Activated T-cell treated with anti-CD3 and anti-CD28 coated beads, Interleukin-2, amount 50 U/mL, for 48 hours (primary cell): ENCODE measurements at regions not wholly inside any gene's neighbourhood (a gene's known extent, or its start where the extent isn't known, plus 50 kb on each side); places are given as distances from the start of the nearest gene placed in this dataset.

Source experiments
- DNase-seq, 2 experiments: peaks; one replicate each; pipeline ENCODE4 v3.0.0-alpha.2; 2020

GRCh38 chr2:236693531-236693930 is 123.9 kb downstream of the ACKR3 start:
- no peak for DNase-seq

GRCh38 chr2:236694146-236694888 is 124.7 kb downstream of the ACKR3 start:
- DNase-seq, result no peak

GRCh38 chr2:236696834-236697233 is 127.2 kb downstream of the ACKR3 start:
- DNase-seq, result no peak

- no peak for DNase-seq
These were observed 128.5 kb downstream of the ACKR3 start for GRCh38 chr2:236698016-236698627.

- no peak for DNase-seq
These were observed 131.1 kb downstream of the ACKR3 start for GRCh38 chr2:236700703-236701102.

- no peak for DNase-seq
These were observed 133.2 kb downstream of the ACKR3 start for GRCh38 chr2:236702657-236703372.

- DNase-seq, result no peak
These were observed 133.7 kb downstream of the ACKR3 start for GRCh38 chr2:236703373-236703709.

GRCh38 chr2:236703906-236704305 is 134.3 kb downstream of the ACKR3 start:
- no peak for DNase-seq

GRCh38 chr2:236704887-236705286 is 135.3 kb downstream of the ACKR3 start:
- no peak for DNase-seq

- DNase-seq, result no peak
These were observed 135.9 kb downstream of the ACKR3 start for GRCh38 chr2:236705295-236706105.

- no peak for DNase-seq
These were observed 136.7 kb downstream of the ACKR3 start for GRCh38 chr2:236706288-236706687.

GRCh38 chr2:236706803-236707202 is 137.2 kb downstream of the ACKR3 start:
- no peak for DNase-seq

GRCh38 chr2:236711440-236711839 is 141.8 kb downstream of the ACKR3 start:
- DNase-seq, result no peak

GRCh38 chr2:236712304-236712703 is 142.7 kb downstream of the ACKR3 start:
- no peak for DNase-seq

- no peak for DNase-seq
These were observed 143.5 kb downstream of the ACKR3 start for GRCh38 chr2:236712961-236713673.

- no peak for DNase-seq
These were observed 144.5 kb downstream of the ACKR3 start for GRCh38 chr2:236714080-236714479.

- DNase-seq, result no peak
These were observed 145.5 kb downstream of the ACKR3 start for GRCh38 chr2:236715077-236715476.

- DNase-seq, result no peak
These were observed 145.9 kb downstream of the ACKR3 start for GRCh38 chr2:236715491-236715961.

- no peak for DNase-seq
These were observed 147.5 kb downstream of the ACKR3 start for GRCh38 chr2:236717120-236717519.

GRCh38 chr2:236717729-236718128 is 148.1 kb downstream of the ACKR3 start:
- no peak for DNase-seq

- DNase-seq, result no peak
These were observed 148.8 kb downstream of the ACKR3 start for GRCh38 chr2:236718207-236718992.

- DNase-seq, result no peak
These were observed 149.6 kb downstream of the ACKR3 start for GRCh38 chr2:236719192-236719635.
